Mesendoderm (in vitro differentiated cells): ENCODE measurements at regions not wholly inside any gene's neighbourhood (a gene's known extent, or its start where the extent isn't known, plus 50 kb on each side); places are given as distances from the start of the nearest gene placed in this dataset.
A peak's percentile ranks its signal among the peaks of the same experiment; 100 is the strongest.

Source experiments
- DNase-seq: peaks from one replicate; pipeline ENCODE4 v3.0.0; 2013
- H2AK5ac ChIP-seq: 2 replicates; pipeline ENCODE4 v1.6.1; 2013; ENCODE audit warnings: low read length, inconsistent platforms
- H2BK120ac ChIP-seq: 2 replicates; pipeline ENCODE4 v1.6.1; 2013; ENCODE audit warnings: low read depth, mild to moderate bottlenecking, low read length, moderate library complexity, mixed read lengths
- H2BK15ac ChIP-seq: replicated peaks from 2 replicates; pipeline ENCODE4 v1.6.1; 2013; ENCODE audit warnings: low read depth, mild to moderate bottlenecking, moderate library complexity
- H2BK5ac ChIP-seq: 2 replicates; pipeline ENCODE4 v1.6.1; 2013; ENCODE audit warnings: low read length, inconsistent platforms
- H3K18ac ChIP-seq: 2 replicates; pipeline ENCODE4 v1.6.1; 2013; ENCODE audit warnings: mild to moderate bottlenecking, low read length, mixed read lengths
- H3K23ac ChIP-seq: one replicate; pipeline ENCODE4 v1.6.1; 2013; ENCODE audit warnings: low read length
- H3K27ac ChIP-seq: 2 replicates; pipeline ENCODE4 v1.5.1; 2013; ENCODE audit warnings: low read depth, mild to moderate bottlenecking, inconsistent platforms, low read length, moderate library complexity
- H3K27me3 ChIP-seq: 2 replicates; pipeline ENCODE4 v1.6.1; 2013; ENCODE audit warnings: low read length, control low read depth, mild to moderate bottlenecking, inconsistent platforms; ENCODE audit not compliant: insufficient read depth, poor library complexity
- H3K36me3 ChIP-seq: 2 replicates; pipeline ENCODE4 v1.6.1; 2013; ENCODE audit warnings: low read length, inconsistent platforms; ENCODE audit not compliant: control insufficient read depth, insufficient read depth
- H3K4ac ChIP-seq: one replicate; pipeline ENCODE4 v1.6.1; 2013; ENCODE audit warnings: low read depth, mild to moderate bottlenecking, low read length, moderate library complexity
- H3K4me1 ChIP-seq: 2 replicates; pipeline ENCODE4 v1.6.1; 2013; ENCODE audit warnings: low read depth, low read length, inconsistent platforms; ENCODE audit not compliant: control insufficient read depth
- H3K4me2 ChIP-seq: 2 replicates; pipeline ENCODE4 v1.6.1; 2013; ENCODE audit warnings: low read length
- H3K4me3 ChIP-seq: 2 replicates; pipeline ENCODE4 v1.5.1; 2013; ENCODE audit warnings: mild to moderate bottlenecking, low read length
- H3K56ac ChIP-seq: one replicate; pipeline ENCODE4 v1.6.1; 2013; ENCODE audit warnings: low read length
- H3K79me1 ChIP-seq: 2 replicates; pipeline ENCODE4 v1.6.1; 2013; ENCODE audit warnings: low read length, inconsistent platforms
- H3K79me2 ChIP-seq: 2 replicates; pipeline ENCODE4 v1.6.1; 2013; ENCODE audit warnings: mild to moderate bottlenecking, low read length; ENCODE audit not compliant: control insufficient read depth, insufficient read depth
- H3K9ac ChIP-seq: 2 replicates; pipeline ENCODE4 v1.6.1; 2013; ENCODE audit warnings: low read length, inconsistent platforms
- H4K5ac ChIP-seq: one replicate; pipeline ENCODE4 v1.6.1; 2013; ENCODE audit warnings: low read length
- H4K8ac ChIP-seq: one replicate; pipeline ENCODE4 v1.6.1; 2013; ENCODE audit warnings: low read depth, mild to moderate bottlenecking, control low read depth, low read length, moderate library complexity
- WGBS: extraction: QIAGEN DNeasy Blood & Tissue Kit; methylation state at CpG from one replicate; pipeline ENCODE4 v1.1.7; 2013; ENCODE audit warnings: low lambda C conversion rate, missing lambda C conversion rate; ENCODE audit not compliant: insufficient coverage; ENCODE audit errors: extremely low coverage; 5-methylcytosine and 5-hydroxymethylcytosine counted together

- no peak overlapping the region for H2BK5ac ChIP-seq
- H3K27me3 ChIP-seq, result no peaks in the 10 kb centered on the region
- H3K79me1 ChIP-seq, result no peaks in the 10 kb centered on the region
- H3K56ac ChIP-seq, result no peak overlapping the region
- no peak overlapping the region for H3K4ac ChIP-seq
- no CpG with 5 or more reads among the region's 1 CpG for WGBS
- no peak overlapping the region for H2BK15ac ChIP-seq
- H3K4me1 ChIP-seq, result no peaks in the 10 kb centered on the region
- no peak overlapping the region for H3K27ac ChIP-seq
- no peak for DNase-seq
- no peak overlapping the region for H3K23ac ChIP-seq
- H3K36me3 ChIP-seq, result no peaks in the 10 kb centered on the region
- H3K4me2 ChIP-seq, result no peak overlapping the region
- no peak overlapping the region for H4K5ac ChIP-seq
- no peak overlapping the region for H3K9ac ChIP-seq
- no peak overlapping the region for H2AK5ac ChIP-seq
- H3K79me2 ChIP-seq, result no peaks in the 10 kb centered on the region
- H4K8ac ChIP-seq, result no peak overlapping the region
- no peak overlapping the region for H2BK120ac ChIP-seq
- H3K4me3 ChIP-seq, result no peak overlapping the region
- no peak overlapping the region for H3K18ac ChIP-seq
Observed at GRCh38 chrX:25279510-25279909, 263.7 kb upstream of the ARX start.

GRCh38 chrX:25278341-25278740 lies 262.6 kb upstream of the ARX start:
- Histone ChIP-seq H3K79me1 (no peaks in the 10 kb centered on the region), H2BK120ac (no peak overlapping the region), H3K4ac (no peak overlapping the region)

GRCh38 chrX:25277574-25277973 lies 261.8 kb upstream of the ARX start:
- H3K23ac ChIP-seq, result no peak overlapping the region
- no peak overlapping the region for H3K56ac ChIP-seq
- H4K8ac ChIP-seq, result no peak overlapping the region
- H2BK15ac ChIP-seq, result no peak overlapping the region
- no peaks in the 10 kb centered on the region for H3K4me1 ChIP-seq
- H3K4me2 ChIP-seq, result no peak overlapping the region
- no peaks in the 10 kb centered on the region for H3K27me3 ChIP-seq
- DNase-seq, result no peak
- H3K79me1 ChIP-seq, result no peaks in the 10 kb centered on the region
- H3K79me2 ChIP-seq, result no peaks in the 10 kb centered on the region
- H3K4me3 ChIP-seq, result no peak overlapping the region
- H2BK5ac ChIP-seq, result no peak overlapping the region
- no peak overlapping the region for H3K9ac ChIP-seq
- no peak overlapping the region for H2BK120ac ChIP-seq
- H3K18ac ChIP-seq, result no peak overlapping the region
- no CpG with 5 or more reads among the region's 3 CpGs for WGBS
- no peak overlapping the region for H4K5ac ChIP-seq
- no peak overlapping the region for H3K27ac ChIP-seq
- no peak overlapping the region for H2AK5ac ChIP-seq
- H3K36me3 ChIP-seq, result no peaks in the 10 kb centered on the region
- no peak overlapping the region for H3K4ac ChIP-seq

More at GRCh38 chrX:25278341-25278740, 262.6 kb upstream of the ARX start:
- no peak overlapping the region for H4K8ac ChIP-seq
- no peak for DNase-seq
- no peaks in the 10 kb centered on the region for H3K79me2 ChIP-seq
- no peak overlapping the region for H4K5ac ChIP-seq
- H3K27ac ChIP-seq, result no peak overlapping the region
- H3K56ac ChIP-seq, result no peak overlapping the region
- H3K18ac ChIP-seq, result no peak overlapping the region
- no peak overlapping the region for H2BK15ac ChIP-seq
- no peaks in the 10 kb centered on the region for H3K4me1 ChIP-seq
- H3K4me2 ChIP-seq, result no peak overlapping the region
- H3K9ac ChIP-seq, result no peak overlapping the region
- no peak overlapping the region for H3K4me3 ChIP-seq
- no peak overlapping the region for H2AK5ac ChIP-seq
- H3K27me3 ChIP-seq, result no peaks in the 10 kb centered on the region
- no peak overlapping the region for H2BK5ac ChIP-seq
- no peak overlapping the region for H3K23ac ChIP-seq
- H3K36me3 ChIP-seq, result no peaks in the 10 kb centered on the region

- no peak overlapping the region for H3K56ac ChIP-seq
- no peak overlapping the region for H4K5ac ChIP-seq
- H3K4me3 ChIP-seq, result no peak overlapping the region
- H4K8ac ChIP-seq, result no peak overlapping the region
- no peak overlapping the region for H3K18ac ChIP-seq
- no peaks in the 10 kb centered on the region for H3K36me3 ChIP-seq
- no peak overlapping the region for H2AK5ac ChIP-seq
- DNase-seq, result no peak
- H2BK5ac ChIP-seq, result no peak overlapping the region
- no peaks in the 10 kb centered on the region for H3K27me3 ChIP-seq
- no peaks in the 10 kb centered on the region for H3K4me1 ChIP-seq
- H3K9ac ChIP-seq, result no peak overlapping the region
- no peak overlapping the region for H3K4ac ChIP-seq
- H3K4me2 ChIP-seq, result no peak overlapping the region
- WGBS, result no CpG with 5 or more reads among the region's 3 CpGs
- H2BK15ac ChIP-seq, result no peak overlapping the region
- H3K79me2 ChIP-seq, result no peaks in the 10 kb centered on the region
- H3K79me1 ChIP-seq, result no peaks in the 10 kb centered on the region
- no peak overlapping the region for H3K23ac ChIP-seq
- no peak overlapping the region for H2BK120ac ChIP-seq
- no peak overlapping the region for H3K27ac ChIP-seq
Observed at GRCh38 chrX:25275159-25275558, 259.4 kb upstream of the ARX start.

GRCh38 chrX:25241461-25241860 lies 225.7 kb upstream of the ARX start:
- DNase-seq, result peak; percentile 0
- Histone ChIP-seq H3K4me1 (no peaks in the 10 kb centered on the region), H3K4me2 (no peak overlapping the region), H3K79me2 (no peaks in the 10 kb centered on the region), H2BK15ac (no peak overlapping the region), H3K79me1 (no peaks in the 10 kb centered on the region), H2AK5ac (no peak overlapping the region), H3K36me3 (no peaks in the 10 kb centered on the region), H2BK5ac (no peak overlapping the region), H3K18ac (no peak overlapping the region), H3K9ac (no peak overlapping the region), H3K27me3 (no peaks in the 10 kb centered on the region), H4K8ac (no peak overlapping the region), H3K27ac (no peak overlapping the region), H3K56ac (no peak overlapping the region), H2BK120ac (no peak overlapping the region), H3K4me3 (no peak overlapping the region), H3K23ac (no peak overlapping the region), H4K5ac (no peak overlapping the region), H3K4ac (no peak overlapping the region)
- WGBS, result no CpG with 5 or more reads among the region's 2 CpGs

GRCh38 chrX:25226151-25226550 lies 210.4 kb upstream of the ARX start:
- no peak for DNase-seq
- no peak overlapping the region for H2BK15ac ChIP-seq
- H3K79me1 ChIP-seq, result no peaks in the 10 kb centered on the region
- no peak overlapping the region for H3K4ac ChIP-seq
- H2AK5ac ChIP-seq, result no peak overlapping the region
- H3K56ac ChIP-seq, result no peak overlapping the region
- no peaks in the 10 kb centered on the region for H3K27me3 ChIP-seq
- H3K18ac ChIP-seq, result no peak overlapping the region
- no peak overlapping the region for H3K27ac ChIP-seq
- no peak overlapping the region for H3K4me2 ChIP-seq
- H3K4me3 ChIP-seq, result no peak overlapping the region
- no CpG with 5 or more reads among the region's 5 CpGs for WGBS
- H2BK120ac ChIP-seq, result no peak overlapping the region
- H3K9ac ChIP-seq, result no peak overlapping the region
- no peak overlapping the region for H3K23ac ChIP-seq
- no peak overlapping the region for H4K5ac ChIP-seq
- H3K36me3 ChIP-seq, result no peaks in the 10 kb centered on the region
- H3K4me1 ChIP-seq, result no peaks in the 10 kb centered on the region
- no peaks in the 10 kb centered on the region for H3K79me2 ChIP-seq
- H2BK5ac ChIP-seq, result no peak overlapping the region
- H4K8ac ChIP-seq, result no peak overlapping the region
